Neuronal stem cell (in vitro differentiated cells): ENCODE measurements at regions not wholly inside any gene's neighbourhood (a gene's known extent, or its start where the extent isn't known, plus 50 kb on each side); places are given as distances from the start of the nearest gene placed in this dataset.

Experiments used
- DNase-seq: peaks from one replicate; pipeline ENCODE4 v3.0.0-alpha.2; 2013; ENCODE audit warnings: low spot score
- H2AFZ ChIP-seq: one replicate; pipeline ENCODE4 v1.6.1; 2013; ENCODE audit warnings: mild to moderate bottlenecking, low read length, inconsistent platforms
- H2AK5ac ChIP-seq: 2 replicates; pipeline ENCODE4 v1.6.1; 2013; ENCODE audit warnings: low read depth, mild to moderate bottlenecking, inconsistent platforms, low read length, moderate library complexity, mixed read lengths
- H2BK120ac ChIP-seq: 2 replicates; pipeline ENCODE4 v1.6.1; 2013; ENCODE audit warnings: low read depth, mild to moderate bottlenecking, inconsistent platforms, low read length, moderate library complexity, mixed read lengths
- H2BK12ac ChIP-seq: one replicate; pipeline ENCODE4 v1.6.1; 2013; ENCODE audit warnings: low read length, inconsistent platforms
- H2BK15ac ChIP-seq: 2 replicates; pipeline ENCODE4 v1.6.1; 2013; ENCODE audit warnings: mild to moderate bottlenecking, low read length, inconsistent platforms, mixed read lengths
- H2BK5ac ChIP-seq: one replicate; pipeline ENCODE4 v1.6.1; 2013; ENCODE audit warnings: inconsistent platforms, mild to moderate bottlenecking, low read length, moderate library complexity
- H3K14ac ChIP-seq: one replicate; pipeline ENCODE4 v1.6.1; 2013; ENCODE audit warnings: low read length, inconsistent platforms
- H3K18ac ChIP-seq: 2 replicates; pipeline ENCODE4 v1.6.1; 2013; ENCODE audit warnings: low read length, inconsistent platforms
- H3K23ac ChIP-seq: 2 replicates; pipeline ENCODE4 v1.6.1; 2013; ENCODE audit warnings: low read depth, mild to moderate bottlenecking, mixed read lengths, low read length, inconsistent platforms; ENCODE audit not compliant: poor library complexity
- H3K27ac ChIP-seq: replicated peaks from 3 replicates; pipeline ENCODE4 v1.5.1; 2013; ENCODE audit warnings: low read length, inconsistent platforms
- H3K27me3 ChIP-seq, 3 experiments: 2 replicates each; pipeline ENCODE4 v1.6.1; 2013; ENCODE audit warnings: low read length in 3 of 3, mild to moderate bottlenecking in 2 of 3, inconsistent platforms in 1 of 3, low read depth in 1 of 3, mixed read lengths in 1 of 3, moderate library complexity in 1 of 3; ENCODE audit not compliant: control insufficient read depth in 3 of 3, insufficient read depth in 3 of 3
- H3K36me3 ChIP-seq, 2 donors: replicated peaks in 1 of 2; 2 replicates each; pipeline ENCODE4 v1.6.1; 2013; ENCODE audit warnings: low read length in 2 of 2; ENCODE audit not compliant: control insufficient read depth in 2 of 2, insufficient read depth in 2 of 2
- H3K4ac ChIP-seq: 2 replicates; pipeline ENCODE4 v1.6.1; 2013; ENCODE audit warnings: inconsistent platforms, mild to moderate bottlenecking, low read length, moderate library complexity
- H3K4me1 ChIP-seq, 2 donors: 1 replicate in 1 of 2; 2 replicates in 1 of 2; pipeline ENCODE4 v1.6.1; 2013; ENCODE audit warnings: low read length in 2 of 2, low read depth in 1 of 2; ENCODE audit not compliant: control insufficient read depth in 2 of 2, insufficient read depth in 1 of 2
- H3K4me2 ChIP-seq: one replicate; pipeline ENCODE4 v1.6.1; 2013; ENCODE audit warnings: mild to moderate bottlenecking, low read length, inconsistent platforms; ENCODE audit not compliant: insufficient read depth, poor library complexity, severe bottlenecking
- H3K4me3 ChIP-seq, 2 donors: 2 replicates each; pipeline ENCODE4 v1.5.1; 2013; ENCODE audit warnings: low read length in 2 of 2, mild to moderate bottlenecking in 2 of 2, inconsistent platforms in 1 of 2, moderate library complexity in 1 of 2
- H3K79me1 ChIP-seq: one replicate; pipeline ENCODE4 v1.6.1; 2013; ENCODE audit warnings: low read depth, mild to moderate bottlenecking, inconsistent platforms, low read length, moderate library complexity
- H3K9ac ChIP-seq: one replicate; pipeline ENCODE4 v1.6.1; 2013; ENCODE audit warnings: mild to moderate bottlenecking, low read depth, low read length, inconsistent platforms; ENCODE audit not compliant: poor library complexity
- H3K9me3 ChIP-seq, 2 donors: replicated peaks in 1 of 2; 2 replicates each; pipeline versions ENCODE3 to v1.6.1; 2013; ENCODE audit warnings: low read length in 2 of 2, mild to moderate bottlenecking in 2 of 2, inconsistent platforms in 1 of 2, low read depth in 1 of 2, mixed read lengths in 1 of 2, moderate library complexity in 1 of 2; ENCODE audit not compliant: control insufficient read depth in 2 of 2, insufficient read depth in 1 of 2
- H4K8ac ChIP-seq: one replicate; pipeline ENCODE4 v1.6.1; 2013; ENCODE audit warnings: low read depth, mild to moderate bottlenecking, inconsistent platforms, low read length, moderate library complexity
- H4K91ac ChIP-seq: one replicate; pipeline ENCODE4 v1.6.1; 2013; ENCODE audit warnings: low read length, low read depth, mild to moderate bottlenecking, inconsistent platforms; ENCODE audit not compliant: poor library complexity
- WGBS, 2 donors: extraction: QIAGEN DNeasy Blood & Tissue Kit; methylation state at CpG; one replicate each; pipeline ENCODE4 v1.1.7; 2013; ENCODE audit warnings: missing lambda C conversion rate in 2 of 2, mixed read lengths in 1 of 2; ENCODE audit not compliant: insufficient read length in 2 of 2, insufficient replicate concordance in 1 of 2; ENCODE audit errors: extremely low coverage in 2 of 2; 5-methylcytosine and 5-hydroxymethylcytosine counted together

DNA sequence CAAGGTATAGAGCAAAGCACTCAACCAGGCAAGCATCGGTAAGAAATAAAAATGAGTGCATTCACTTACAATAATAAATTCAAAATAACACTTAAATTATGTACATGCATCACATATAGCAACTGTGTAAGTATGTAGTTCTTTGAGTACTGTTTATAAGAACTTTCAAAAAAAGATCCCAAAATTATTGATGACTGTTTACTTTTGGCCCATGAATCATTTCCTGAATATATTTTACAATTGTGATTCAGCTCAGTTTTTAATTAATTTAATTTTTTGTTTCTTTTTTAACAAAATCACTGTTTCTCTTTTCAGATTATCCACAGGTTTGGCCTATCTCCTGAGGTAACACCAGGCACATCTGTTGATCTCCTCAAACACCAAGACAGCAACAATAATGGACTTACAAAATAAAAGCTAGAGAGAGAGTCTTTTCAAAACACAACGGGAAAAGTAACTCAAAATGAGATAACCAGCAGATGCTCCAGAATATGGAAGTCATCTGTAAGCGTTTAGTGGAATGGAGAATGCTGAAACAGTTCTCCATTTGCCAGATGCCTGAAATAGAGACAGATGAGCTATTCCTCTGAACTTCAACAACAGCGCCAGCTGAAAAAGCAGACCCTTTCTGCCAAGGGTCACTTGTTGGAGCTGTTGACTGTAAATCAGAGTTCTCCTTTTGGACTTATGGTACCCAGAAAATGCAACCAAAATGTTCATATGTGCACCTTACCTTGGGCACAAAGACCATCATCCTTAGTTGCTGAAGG is 348.6 kb upstream of the RGMB start:
- DNase-seq = no peak
- Histone ChIP-seq H3K27ac (no peak overlapping the region), H3K4me3 (no peak overlapping the region), H2BK15ac (no peak overlapping the region), H2BK120ac (no peak overlapping the region), H4K8ac (peak overlapping the region; percentile 17), H4K91ac (no peak overlapping the region), H2BK5ac (no peak overlapping the region), H3K18ac (no peak overlapping the region), H3K4ac (no peak overlapping the region), H3K79me1 (no peaks in the 10 kb centered on the region), H3K4me2 (no peak overlapping the region), H3K9me3 (peaks cover 0 to 12% of the 10 kb centered on the region in 2 donors), H3K23ac (no peak overlapping the region), H2AFZ (no peak overlapping the region), H3K27me3 (no peaks in the 10 kb centered on the region), H3K4me1 (peaks cover 0 to 2% of the 10 kb centered on the region in 2 donors), H3K14ac (no peak overlapping the region), H3K9ac (no peak overlapping the region), H2BK12ac (no peak overlapping the region), H3K36me3 (no peaks in the 10 kb centered on the region), H2AK5ac (no peak overlapping the region)
- no CpG with 5 or more reads among the region's 4 CpGs for WGBS, 2 donors

GRCh38 chr5:98425640-98426039 is 347.8 kb upstream of the RGMB start:
- peak overlapping the region; percentile 23 for H2AFZ ChIP-seq
- H2BK5ac ChIP-seq = no peak overlapping the region
- H3K23ac ChIP-seq = no peak overlapping the region
- no peak overlapping the region for H2BK15ac ChIP-seq
- H3K36me3 ChIP-seq = no peaks in the 10 kb centered on the region
- H3K9me3 ChIP-seq = peaks cover 0 to 12% of the 10 kb centered on the region in 2 donors
- H3K14ac ChIP-seq = no peak overlapping the region
- H3K4me1 ChIP-seq = peaks cover 0 to 2% of the 10 kb centered on the region in 2 donors
- no peak for DNase-seq
- no peak overlapping the region for H4K8ac ChIP-seq
- no peak overlapping the region for H3K4ac ChIP-seq
- H2AK5ac ChIP-seq = no peak overlapping the region
- H3K4me3 ChIP-seq = no peak overlapping the region
- no peak overlapping the region for H3K4me2 ChIP-seq
- H3K79me1 ChIP-seq = no peaks in the 10 kb centered on the region
- H3K18ac ChIP-seq = no peak overlapping the region
- no peak overlapping the region for H2BK12ac ChIP-seq
- H3K27me3 ChIP-seq = no peaks in the 10 kb centered on the region
- H3K9ac ChIP-seq = no peak overlapping the region
- no peak overlapping the region for H3K27ac ChIP-seq
- H4K91ac ChIP-seq = no peak overlapping the region
- H2BK120ac ChIP-seq = no peak overlapping the region

GRCh38 chr5:98428806-98429205 is 344.7 kb upstream of the RGMB start:
- peaks cover 0 to under 1% of the 10 kb centered on the region in 2 donors for H3K9me3 ChIP-seq
- no peak overlapping the region for H2BK120ac ChIP-seq
- H2AK5ac ChIP-seq = no peak overlapping the region
- H3K4ac ChIP-seq = no peak overlapping the region
- DNase-seq = no peak
- no peak overlapping the region for H3K4me3 ChIP-seq
- no peak overlapping the region for H3K9ac ChIP-seq
- H2AFZ ChIP-seq = peak overlapping the region; percentile 27
- H3K27ac ChIP-seq = no peak overlapping the region
- no peaks in the 10 kb centered on the region for H3K27me3 ChIP-seq
- no peak overlapping the region for H4K91ac ChIP-seq
- no peak overlapping the region for H2BK12ac ChIP-seq
- peaks cover 7 to 9% of the 10 kb centered on the region in 2 donors for H3K4me1 ChIP-seq
- H3K4me2 ChIP-seq = no peak overlapping the region
- no peak overlapping the region for H2BK15ac ChIP-seq
- H3K23ac ChIP-seq = no peak overlapping the region
- no peak overlapping the region for H3K14ac ChIP-seq
- WGBS, 2 donors = no CpG with 5 or more reads among the region's 4 CpGs
- no peak overlapping the region for H4K8ac ChIP-seq
- H3K18ac ChIP-seq = no peak overlapping the region
- H3K79me1 ChIP-seq = no peaks in the 10 kb centered on the region
- H2BK5ac ChIP-seq = no peak overlapping the region
- no peaks in the 10 kb centered on the region for H3K36me3 ChIP-seq

DNA sequence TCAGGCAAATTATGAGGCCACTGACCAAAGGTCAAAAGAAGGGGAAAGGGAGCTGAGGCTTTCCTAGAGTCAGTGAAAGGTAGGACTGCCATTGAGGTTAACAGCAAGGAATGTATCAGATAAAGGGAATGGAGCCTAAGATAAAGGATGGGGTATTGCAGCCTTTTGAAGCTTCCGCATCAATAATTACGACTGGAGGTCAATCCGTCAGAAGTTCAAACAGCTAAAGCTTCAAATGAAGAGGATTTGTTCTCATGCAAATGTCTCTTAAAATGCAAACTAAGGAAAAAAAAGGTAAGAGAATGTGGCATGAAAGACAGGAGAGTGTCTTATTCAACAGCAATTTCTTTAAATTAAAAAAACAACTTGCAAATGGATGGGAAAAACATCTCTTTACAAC is 341.1 kb upstream of the RGMB start:
- no peaks in the 10 kb centered on the region for H3K36me3 ChIP-seq
- H3K14ac ChIP-seq = no peak overlapping the region
- H2BK12ac ChIP-seq = no peak overlapping the region
- peaks cover 5 to 9% of the 10 kb centered on the region in 2 donors for H3K4me1 ChIP-seq
- no peak for DNase-seq
- H3K4me3 ChIP-seq = no peak overlapping the region
- H3K4me2 ChIP-seq = no peak overlapping the region
- peak overlapping the region; percentile 19 for H2AFZ ChIP-seq
- no peak overlapping the region for H4K91ac ChIP-seq
- no peak overlapping the region for H2AK5ac ChIP-seq
- WGBS, 2 donors = no CpG with 5 or more reads among the region's 3 CpGs
- peaks cover 0 to 9% of the 10 kb centered on the region in 2 donors for H3K9me3 ChIP-seq
- no peak overlapping the region for H3K4ac ChIP-seq
- H2BK120ac ChIP-seq = no peak overlapping the region
- H3K27ac ChIP-seq = no peak overlapping the region
- H3K18ac ChIP-seq = no peak overlapping the region
- no peaks in the 10 kb centered on the region for H3K79me1 ChIP-seq
- no peaks in the 10 kb centered on the region for H3K27me3 ChIP-seq
- H4K8ac ChIP-seq = no peak overlapping the region
- no peak overlapping the region for H2BK15ac ChIP-seq
- H3K23ac ChIP-seq = no peak overlapping the region
- H3K9ac ChIP-seq = no peak overlapping the region
- no peak overlapping the region for H2BK5ac ChIP-seq
